HG03439 (cell line): ENCODE measurements at regions not wholly inside any gene's neighbourhood (a gene's known extent, or its start where the extent isn't known, plus 50 kb on each side); places are given as distances from the start of the nearest gene placed in this dataset.
"Not testable (repeated sequence)": the region's sequence is repeated elsewhere in the genome, so short reads cannot be mapped to it uniquely, and the experiment has no call there.

Source experiments
- ATAC-seq: cut with Tn5 transposase; IDR thresholded peaks from one replicate; pipeline ENCODE4 v1.9.1; 2021; ENCODE audit warnings: mild to moderate bottlenecking, moderate library complexity; ENCODE audit not compliant: unreplicated experiment

DNA sequence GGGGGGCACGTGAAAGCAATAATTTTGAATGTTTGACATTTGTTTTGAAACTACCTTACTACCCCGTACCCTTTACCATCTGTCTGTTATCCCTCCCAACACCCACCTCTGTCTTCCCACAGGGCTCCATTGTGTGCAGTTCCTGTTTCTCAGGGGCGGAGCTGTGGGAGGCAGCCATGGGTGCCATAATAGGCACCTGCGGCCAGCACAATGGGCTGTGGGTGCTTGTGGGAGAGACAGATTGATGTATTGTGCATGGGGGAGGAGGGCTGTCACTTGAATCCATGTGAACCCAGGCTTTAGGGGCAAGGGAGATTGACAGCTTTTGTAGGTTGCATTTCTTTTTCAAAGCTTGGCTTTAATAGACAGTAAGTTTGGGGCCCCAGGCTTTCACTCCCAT, 122.6 kb upstream of the CXorf66 start:
- no peak for ATAC-seq

DNA sequence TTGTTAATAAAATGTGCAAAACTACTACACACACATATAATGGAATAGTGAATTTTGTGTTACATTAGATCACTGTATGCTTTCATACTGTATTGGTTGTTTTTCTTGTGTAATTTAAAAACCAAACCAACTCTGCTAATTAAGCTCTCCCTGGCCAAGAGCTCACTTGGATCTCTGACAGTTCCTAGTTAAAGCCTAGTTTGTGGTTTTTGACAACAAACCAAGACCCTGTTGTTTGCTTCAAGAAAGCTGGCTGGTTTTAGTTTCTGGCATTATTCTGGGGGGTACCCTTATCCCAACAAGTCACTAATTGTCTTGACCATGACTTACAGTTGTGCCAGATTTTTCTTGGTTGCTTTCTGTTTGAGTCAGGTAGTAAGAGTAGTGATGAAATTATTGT, 121.4 kb upstream of the CXorf66 start:
- ATAC-seq: no peak

DNA sequence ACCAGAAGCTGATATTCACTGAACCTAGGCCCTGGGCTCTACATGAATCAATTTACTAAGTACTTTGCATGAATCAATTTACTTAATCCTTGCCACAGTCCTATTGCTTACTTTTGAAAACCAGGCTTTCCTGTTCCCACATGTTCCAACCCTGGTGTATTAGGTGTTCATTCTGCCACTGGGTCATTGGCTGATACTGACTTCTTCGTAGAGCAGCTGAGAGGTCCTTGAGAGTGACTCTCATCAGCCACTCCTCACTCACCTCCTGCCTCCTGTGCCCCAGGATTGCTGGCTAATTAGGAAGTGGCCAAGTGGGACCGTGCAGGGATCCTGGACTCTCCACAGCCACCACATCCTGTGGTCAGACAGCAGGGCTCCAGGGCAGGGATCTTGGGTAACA, 109.5 kb upstream of the CXorf66 start:
- ATAC-seq: not testable (repeated sequence)

DNA sequence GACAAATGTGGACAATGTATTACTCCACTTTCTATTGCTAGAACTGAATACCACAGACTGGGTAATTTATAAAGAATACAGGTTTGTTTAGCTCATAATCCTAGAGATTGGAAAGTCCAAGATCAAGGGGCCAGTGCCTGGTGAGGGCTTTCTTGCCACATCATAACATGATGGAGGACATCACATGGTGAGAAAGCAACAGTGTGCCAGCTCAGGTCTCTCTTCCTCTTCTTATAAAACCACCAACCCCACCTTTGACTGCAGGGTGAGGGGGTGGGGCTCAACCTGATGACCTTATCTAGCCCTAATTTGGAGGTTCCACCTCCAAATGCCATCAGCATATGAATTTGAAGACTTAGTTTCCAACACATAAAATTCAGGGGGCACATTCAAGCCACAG, 105.7 kb upstream of the CXorf66 start:
- no peak for ATAC-seq

DNA sequence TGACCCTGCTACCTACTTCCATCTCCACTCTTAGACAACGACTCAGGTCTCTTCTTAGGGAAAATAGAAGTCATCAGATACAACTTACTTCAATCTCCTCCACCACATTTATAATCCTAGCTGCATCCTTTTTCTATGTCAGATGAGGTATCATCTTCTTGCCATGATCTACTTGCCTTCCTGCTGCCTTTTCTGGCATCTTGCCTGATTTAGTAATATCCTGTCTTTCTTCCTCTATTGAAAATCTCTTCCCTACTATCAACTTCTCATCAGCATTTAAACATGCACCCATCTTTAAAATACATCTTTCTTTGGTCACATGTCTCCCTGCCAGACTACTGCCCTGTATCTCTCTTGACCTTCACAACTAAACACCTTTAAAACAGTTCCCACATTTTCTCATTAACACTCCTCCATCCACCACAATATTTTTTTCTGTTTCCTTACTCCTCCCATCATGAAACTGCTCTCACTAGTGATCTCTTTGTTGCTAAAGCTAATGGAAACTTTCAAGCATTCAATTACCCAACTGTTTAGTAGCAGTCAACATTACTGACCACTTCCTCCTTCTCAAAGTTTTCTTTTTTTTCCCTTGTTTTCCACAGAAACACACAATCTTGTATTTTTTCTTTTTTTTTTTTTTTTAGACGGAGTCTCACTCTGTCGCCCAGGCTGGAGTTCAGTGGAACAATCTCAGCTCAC, 100.8 kb upstream of the CXorf66 start:
- no peak for ATAC-seq

DNA sequence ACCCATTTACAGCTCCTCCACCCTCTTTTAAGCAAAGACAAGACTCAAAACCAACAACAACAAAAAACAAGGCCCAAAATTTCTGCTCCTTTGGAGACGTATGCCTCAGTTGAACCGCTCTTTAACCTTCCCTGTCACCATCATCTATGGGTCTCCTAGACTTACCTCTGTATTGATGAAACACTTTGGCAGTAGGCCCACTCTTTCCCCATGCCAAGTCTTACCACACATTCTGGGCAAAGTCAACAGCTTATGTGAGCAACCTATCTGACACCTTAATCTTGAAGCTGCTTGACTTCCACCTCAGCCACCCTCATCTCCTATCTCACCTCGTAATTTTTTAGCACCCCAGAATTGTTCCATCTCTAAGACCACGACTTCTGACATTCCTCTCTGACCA, 99.7 kb upstream of the CXorf66 start:
- no peak for ATAC-seq

DNA sequence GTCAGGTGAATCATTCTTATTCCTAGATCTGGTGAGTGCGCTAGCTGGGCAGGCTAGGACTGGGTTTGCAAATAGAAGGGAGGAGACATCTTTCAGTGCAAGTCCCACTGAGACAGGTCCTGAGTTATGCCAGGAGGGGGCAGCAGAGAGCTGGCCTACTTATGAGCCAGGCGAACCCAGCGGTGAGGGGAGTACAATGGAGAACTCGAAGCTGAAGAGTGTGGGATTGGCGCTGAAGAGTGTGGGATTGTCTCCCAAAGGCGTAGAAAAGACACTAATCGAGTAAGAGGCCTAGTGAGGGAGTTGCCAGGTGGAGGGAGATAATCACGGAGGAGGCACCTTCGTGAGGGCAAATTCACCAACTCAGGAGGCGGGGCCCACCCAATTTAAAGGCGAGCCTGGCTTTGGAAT, 91.7 kb upstream of the CXorf66 start:
- ATAC-seq: peak; percentile 76

DNA sequence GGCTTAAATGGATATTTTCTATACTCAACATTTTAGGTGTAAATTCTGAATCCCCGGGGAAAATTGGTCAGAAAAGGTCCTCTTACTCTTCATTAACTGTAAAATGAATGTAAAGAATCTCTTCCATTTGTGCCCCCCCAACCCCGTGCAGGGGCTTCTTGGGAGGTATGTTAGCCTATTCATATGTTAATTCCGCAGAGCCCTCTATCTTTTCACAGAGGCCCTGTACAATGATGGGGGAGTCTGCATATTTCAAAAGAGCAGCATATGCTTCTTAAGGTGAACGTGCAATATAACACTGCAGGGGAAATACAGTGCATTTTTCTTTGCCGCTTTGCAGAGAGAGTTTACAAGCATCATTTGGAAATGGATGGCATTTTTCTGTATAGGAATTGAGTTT, 88.5 kb upstream of the CXorf66 start:
- no peak for ATAC-seq

DNA sequence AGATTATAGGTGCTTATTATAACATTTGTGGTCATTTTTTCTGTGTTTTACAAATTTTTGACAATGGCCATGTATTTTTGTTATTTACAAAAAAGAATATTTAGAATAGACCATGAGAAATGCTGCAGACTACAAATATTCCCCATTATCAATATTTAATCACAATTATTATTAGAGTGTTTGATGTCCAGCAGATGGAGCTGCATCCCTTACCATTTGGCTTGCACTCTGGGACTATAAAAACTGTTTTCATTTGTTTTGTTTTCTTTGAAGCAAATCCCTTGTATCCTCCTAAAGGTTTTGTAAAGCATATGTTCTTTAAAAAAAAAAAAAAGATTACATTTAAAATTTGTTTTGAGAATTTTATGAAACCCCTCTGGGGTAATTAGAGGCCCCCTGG, 85.6 kb upstream of the CXorf66 start:
- ATAC-seq: no peak

DNA sequence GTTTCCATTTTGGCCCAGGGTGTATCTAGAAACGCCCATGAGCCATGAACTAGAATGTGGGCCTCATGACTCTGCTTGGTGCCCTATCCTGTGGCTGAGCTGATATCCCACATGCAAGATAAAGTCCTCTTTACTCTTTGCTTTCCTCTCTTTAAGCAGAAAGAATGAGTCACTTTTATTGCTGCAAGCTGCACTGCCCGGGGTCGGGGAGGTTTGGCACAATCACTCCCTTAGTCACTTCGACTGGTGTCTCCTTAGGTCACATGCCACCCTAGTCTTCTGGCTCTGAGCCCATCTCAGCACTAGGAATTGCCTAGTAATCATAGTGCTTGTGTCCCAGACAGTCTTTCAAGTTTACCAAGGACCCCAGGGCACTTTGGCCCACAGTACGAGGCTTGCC, 75.1 kb upstream of the CXorf66 start:
- ATAC-seq: no peak

DNA sequence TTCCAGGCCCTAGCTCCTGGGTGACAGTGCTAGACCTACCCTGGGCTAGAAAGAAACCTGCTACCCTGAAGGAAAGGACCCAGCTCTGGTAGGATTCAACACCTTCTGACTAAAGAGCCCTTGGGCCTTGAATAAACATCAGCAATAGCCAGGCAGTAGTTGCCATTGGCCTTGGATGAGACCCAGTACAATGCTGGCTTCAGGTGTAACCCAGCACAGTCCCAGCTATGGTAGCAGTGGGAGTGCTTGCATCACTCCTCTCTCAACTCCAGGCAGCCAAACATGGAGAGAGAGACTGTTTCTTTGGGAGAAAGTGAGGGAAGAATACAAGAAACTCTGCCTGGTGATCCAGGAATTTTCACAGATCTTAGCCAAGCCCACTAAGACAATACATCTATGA, 73.5 kb upstream of the CXorf66 start:
- no peak for ATAC-seq

DNA sequence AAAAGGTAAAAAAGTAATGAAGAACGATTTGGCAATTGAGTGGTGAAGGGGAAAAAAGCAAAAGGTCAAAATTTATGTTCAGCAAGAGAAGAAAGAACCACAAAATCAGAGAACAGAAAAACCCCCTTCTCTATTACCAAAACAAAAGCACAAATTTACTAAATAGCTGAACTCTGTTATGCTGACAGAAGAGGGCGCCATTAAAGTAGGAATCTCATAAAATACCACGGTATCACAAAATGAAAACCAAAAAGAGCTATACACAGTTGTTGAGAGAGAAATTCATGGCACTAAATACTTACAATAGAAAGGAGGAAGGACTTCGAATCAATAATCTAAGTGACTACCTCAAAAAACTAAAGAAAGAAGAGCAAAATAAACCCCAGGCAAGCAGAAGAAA, 69.6 kb upstream of the CXorf66 start:
- ATAC-seq: no peak

DNA sequence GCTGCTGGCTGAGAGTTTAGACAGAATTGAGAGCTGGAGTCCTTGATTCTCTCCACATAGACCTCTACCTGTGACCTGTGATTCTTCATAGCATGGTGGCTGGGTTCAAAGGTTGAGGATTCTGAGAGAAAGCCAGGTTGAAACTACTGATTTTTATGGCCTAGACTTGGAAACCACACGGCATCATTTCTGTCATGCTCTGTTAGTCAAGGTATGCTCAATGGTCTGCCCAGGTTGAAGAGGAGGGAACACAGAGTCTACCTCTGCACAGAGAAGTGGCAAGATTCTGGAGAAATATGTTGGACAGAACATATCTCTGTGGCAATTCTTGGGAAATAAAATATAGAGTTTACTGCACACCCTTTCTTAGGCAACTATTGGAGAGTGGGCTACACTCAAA, 57.2 kb upstream of the CXorf66 start:
- no peak for ATAC-seq

DNA sequence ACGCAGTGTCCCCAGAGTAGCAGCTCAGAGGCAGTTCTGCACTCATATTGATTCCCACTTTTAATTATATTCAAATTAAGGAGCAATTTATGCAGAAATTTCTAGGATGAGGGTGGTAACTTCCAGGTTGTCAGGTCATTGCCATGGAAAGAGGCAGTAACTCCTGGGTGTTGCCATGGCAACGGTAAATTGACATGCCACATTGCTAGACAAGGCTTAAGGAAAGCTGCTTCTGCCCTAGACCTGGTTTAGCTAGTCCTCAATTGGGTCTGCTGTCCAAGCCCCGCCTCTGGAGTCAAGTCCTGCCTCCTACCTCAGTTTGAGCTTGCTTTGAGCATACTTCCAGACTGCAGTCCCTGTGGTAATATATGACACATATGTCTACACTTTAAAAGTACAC, 53.8 kb upstream of the CXorf66 start:
- not testable (repeated sequence) for ATAC-seq
